GM08714 (cell line): ENCODE measurements at regions not wholly inside any gene's neighbourhood (a gene's known extent, or its start where the extent isn't known, plus 50 kb on each side); places are given as distances from the start of the nearest gene placed in this dataset.

Source experiments
- H3K4me3 ChIP-seq: fragments of 200-500 bp; sonication (Bioruptor generic); 2 replicates; pipeline ENCODE4 v1.5.1; 2014; ENCODE audit warnings: mild to moderate bottlenecking, low read length, inconsistent platforms
- ZNF274 ChIP-seq: IDR thresholded peaks from 2 replicates; pipeline ENCODE4 v1.6.1; 2012; ENCODE audit warnings: mild to moderate bottlenecking, low read depth, low read length

DNA sequence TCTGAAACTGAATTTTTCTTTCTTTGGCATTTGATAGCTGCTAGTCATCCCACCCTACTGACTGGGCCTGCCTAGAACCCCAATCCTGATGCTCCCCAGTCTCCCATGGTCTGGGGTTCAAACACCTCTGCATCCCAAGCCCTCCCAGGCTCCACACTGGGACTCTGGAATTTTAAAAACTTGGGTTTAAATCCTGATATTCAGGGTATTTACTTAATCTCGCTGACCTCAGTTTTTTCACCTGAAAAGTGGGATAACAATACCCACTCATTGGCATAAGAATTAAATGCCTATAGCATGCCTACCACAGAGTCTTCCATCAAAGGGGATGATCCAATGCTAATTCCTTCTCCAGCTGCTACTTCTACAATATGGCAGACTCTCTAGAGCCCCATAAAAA is 264.4 kb downstream of the NPIPA8 start:
- TF ChIP-seq ZNF274: no peak
- no peak overlapping the region for H3K4me3 ChIP-seq

DNA sequence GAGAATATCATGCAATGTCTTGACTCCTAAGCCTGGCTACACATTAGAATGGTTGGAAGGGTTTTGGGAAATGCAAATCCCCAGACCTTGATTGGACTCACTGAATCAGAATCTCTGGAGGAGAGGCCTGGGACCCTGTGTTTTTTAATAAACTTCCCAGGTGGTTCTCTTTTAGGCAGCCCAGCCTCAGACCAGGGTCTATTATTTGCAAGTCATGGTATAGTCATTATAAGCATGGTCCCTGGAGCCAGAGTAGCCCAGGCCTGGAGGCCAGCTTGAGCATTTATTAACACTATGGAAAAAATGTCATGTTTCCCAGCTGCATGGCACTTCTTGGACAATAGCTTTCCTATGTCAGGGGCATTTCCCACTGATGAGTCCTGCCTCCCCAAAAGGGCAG is 266.9 kb downstream of the NPIPA8 start:
- no peak for TF ChIP-seq ZNF274
- H3K4me3 ChIP-seq: no peak overlapping the region

DNA sequence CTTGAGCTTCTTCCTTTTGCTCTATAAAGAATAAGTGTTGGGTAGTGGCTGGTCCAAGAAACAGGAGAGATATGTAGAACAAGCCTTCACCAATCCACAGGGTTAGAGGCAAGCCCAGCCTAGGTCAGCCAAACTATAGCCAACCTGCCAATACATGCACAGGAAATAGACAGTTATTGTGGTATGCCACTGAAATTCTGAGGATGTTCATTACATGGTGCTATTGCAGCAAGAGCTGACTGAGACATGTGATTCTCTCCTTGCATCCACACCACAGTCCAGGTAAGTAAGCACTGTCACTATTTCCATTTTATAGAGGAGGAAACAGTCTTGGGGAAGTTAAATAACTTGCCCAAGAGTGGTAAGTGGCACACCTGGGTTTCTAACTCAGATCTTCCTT is 268.1 kb downstream of the NPIPA8 start:
- no peak for TF ChIP-seq ZNF274

GRCh38 chr16:18062713-18063112 is 273.8 kb downstream of the NPIPA8 start:
- TF ChIP-seq ZNF274: no peak
- H3K4me3 ChIP-seq: no peak overlapping the region

More for the DNA sequence above, 268.1 kb downstream of the NPIPA8 start:
- no peak overlapping the region for H3K4me3 ChIP-seq

DNA sequence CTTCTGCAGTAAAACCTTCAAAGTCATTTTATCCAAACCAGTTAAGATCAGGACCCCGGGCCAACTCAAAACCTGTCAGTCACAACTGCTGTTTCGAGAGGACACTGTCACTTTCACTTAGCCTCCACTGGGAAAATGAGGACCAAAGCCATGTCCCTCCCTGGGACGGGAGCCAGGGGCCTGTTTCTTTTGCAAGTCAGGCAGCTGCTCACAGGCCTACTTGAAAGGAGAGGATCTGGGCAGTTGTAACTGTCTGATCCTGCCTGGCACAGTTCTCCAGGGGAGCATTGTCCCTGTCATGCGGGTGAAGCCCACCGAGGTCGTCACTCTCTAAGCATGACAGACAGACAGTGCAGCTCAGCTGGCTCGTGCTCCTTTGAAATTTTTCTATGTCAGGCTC is 276.2 kb downstream of the NPIPA8 start:
- no peak overlapping the region for H3K4me3 ChIP-seq
- TF ChIP-seq ZNF274: no peak

- no peak overlapping the region for H3K4me3 ChIP-seq
- TF ChIP-seq ZNF274: no peak
Observed at GRCh38 chr16:18059577-18059976, 277.0 kb downstream of the NPIPA8 start.

- H3K4me3 ChIP-seq: no peak overlapping the region
- no peak for TF ChIP-seq ZNF274
Observed at GRCh38 chr16:18059089-18059488, 277.4 kb downstream of the NPIPA8 start.

DNA sequence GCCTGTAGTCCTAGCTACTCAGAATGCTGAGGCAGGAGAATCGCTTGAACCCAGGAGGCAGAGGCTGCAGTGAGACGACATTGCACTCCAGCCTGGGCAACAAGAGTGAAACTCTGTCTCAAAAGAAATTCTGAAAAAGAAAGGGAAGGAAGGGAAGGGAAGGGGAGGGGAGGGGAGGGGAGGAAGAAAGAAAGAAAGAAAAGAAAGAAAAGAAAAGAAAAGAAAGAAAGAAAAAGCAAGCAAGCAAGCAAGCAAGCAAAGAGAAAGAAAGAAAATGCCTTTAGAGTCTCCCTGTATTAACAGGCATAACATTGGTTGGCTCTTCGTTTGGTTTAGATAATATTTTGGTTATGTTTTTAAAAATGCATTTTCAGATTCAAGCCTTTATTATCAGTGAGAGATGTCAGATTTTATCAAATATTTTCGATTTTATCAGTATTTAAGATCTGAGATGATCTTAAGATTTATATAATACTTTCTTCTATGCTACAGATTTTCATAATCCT is 281.1 kb downstream of the NPIPA8 start:
- TF ChIP-seq ZNF274: no peak

DNA sequence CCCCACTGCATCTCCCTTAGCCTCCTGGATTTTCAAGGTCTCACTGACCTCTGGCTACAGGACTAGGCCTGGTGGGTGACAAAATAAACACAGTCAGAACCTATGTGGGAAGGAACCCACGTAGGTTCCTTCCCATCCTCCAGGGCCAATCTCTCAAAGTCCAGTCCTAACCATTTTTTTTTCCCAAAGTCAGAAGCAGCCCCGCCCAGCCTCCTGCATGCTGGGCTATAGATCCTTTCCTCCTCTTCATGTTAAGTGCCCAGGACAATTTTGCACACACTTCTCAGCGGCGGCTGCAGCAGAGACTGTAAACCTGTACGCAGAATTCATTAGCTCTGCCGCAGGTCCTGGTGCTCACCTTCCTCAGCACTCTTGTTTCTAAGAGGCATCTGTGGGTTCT is 285.8 kb downstream of the NPIPA8 start:
- TF ChIP-seq ZNF274: no peak
- H3K4me3 ChIP-seq: no peak overlapping the region

More for the DNA sequence above, 281.1 kb downstream of the NPIPA8 start:
- no peak overlapping the region for H3K4me3 ChIP-seq

DNA sequence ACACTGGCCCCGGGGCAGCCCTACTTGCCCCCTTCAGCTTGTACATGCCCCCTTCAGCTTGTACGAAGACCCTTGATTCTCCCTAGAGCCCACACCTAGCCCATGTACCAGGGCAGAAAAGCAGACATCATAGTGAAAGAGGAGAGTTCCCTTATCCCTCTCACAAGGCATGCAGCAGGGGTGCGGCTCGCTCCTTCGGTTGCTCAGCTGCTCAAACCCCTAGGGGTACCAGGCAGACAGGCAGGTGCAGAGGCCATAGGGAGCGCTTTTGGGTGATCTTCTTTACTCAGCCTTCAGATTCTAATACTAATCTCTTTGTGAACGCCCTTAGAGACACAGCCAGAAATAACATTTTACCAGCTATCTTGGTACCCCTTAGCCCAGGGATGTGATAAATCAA is 286.3 kb downstream of the NPIPA8 start:
- no peak overlapping the region for H3K4me3 ChIP-seq
- no peak for TF ChIP-seq ZNF274

- no peak for TF ChIP-seq ZNF274
- H3K4me3 ChIP-seq: no peak overlapping the region
Observed at GRCh38 chr16:18049547-18050133, 286.9 kb downstream of the NPIPA8 start.

GRCh38 chr16:18048853-18049546 is 287.5 kb downstream of the NPIPA8 start:
- H3K4me3 ChIP-seq: no peak overlapping the region
- TF ChIP-seq ZNF274: no peak

- no peak for TF ChIP-seq ZNF274
- no peak overlapping the region for H3K4me3 ChIP-seq
Observed at GRCh38 chr16:18047761-18048160, 288.8 kb downstream of the NPIPA8 start.

DNA sequence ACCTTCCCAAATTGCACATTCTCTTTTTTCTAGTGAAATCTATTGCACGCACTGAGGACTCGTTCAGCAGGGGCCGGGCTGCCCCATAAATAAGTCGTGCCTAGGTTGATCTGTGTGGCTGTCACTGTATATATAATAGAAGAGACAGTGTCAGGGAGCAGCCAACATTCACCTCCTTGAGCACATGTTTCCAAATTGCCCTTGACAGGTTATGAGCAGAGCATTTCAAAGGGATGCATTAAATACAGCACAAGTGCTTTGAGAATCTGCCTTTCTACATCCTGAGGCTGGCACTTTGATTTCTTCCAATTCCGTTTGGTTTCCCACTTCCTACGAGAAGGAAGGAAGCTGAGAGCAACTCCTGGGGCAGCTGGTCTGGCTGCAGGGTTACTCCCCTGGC is 291.2 kb downstream of the NPIPA8 start:
- no peak for TF ChIP-seq ZNF274
- H3K4me3 ChIP-seq: no peak overlapping the region
